Lower leg skin (tissue), 3 donors: ENCODE measurements at regions not wholly inside any gene's neighbourhood (a gene's known extent, or its start where the extent isn't known, plus 50 kb on each side); places are given as distances from the start of the nearest gene placed in this dataset.

ENCODE experiments used
- POLR2A ChIP-seq, 2 donors: fragments of 450-650 bp; IDR thresholded peaks; one replicate each; pipeline ENCODE4 v1.6.1; 2016 to 2017; ENCODE audit warnings: antibody characterized with exemption in 2 of 2, mild to moderate bottlenecking in 1 of 2, moderate library complexity in 1 of 2
- TF ChIP-seq, protein P1 (sequence below), 3 donors: fragments of 450-650 bp; IDR thresholded peaks; one replicate each; pipeline ENCODE4 v1.5.1; 2016; ENCODE audit warnings: antibody characterized with exemption in 3 of 3, mild to moderate bottlenecking in 3 of 3, moderate library complexity in 2 of 3

DNA sequence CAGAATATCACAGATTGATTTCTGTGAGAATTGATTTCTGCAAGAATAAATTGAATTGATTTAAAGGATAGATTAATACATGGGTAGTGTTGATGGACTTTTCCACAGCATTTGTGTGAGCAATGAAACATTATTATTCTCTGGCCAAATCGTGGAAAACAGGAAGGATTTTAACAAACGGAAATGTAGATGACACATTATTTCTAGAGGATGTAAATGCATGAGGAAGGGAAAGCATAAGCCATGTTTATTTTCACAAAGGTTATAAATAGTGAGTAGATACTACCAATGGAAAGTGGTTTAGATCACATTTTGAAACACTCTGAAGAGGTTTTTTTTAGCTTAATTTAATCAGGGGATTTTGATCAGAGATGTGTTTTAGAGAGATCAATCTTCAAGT is 1534.6 kb upstream of the MIR17HG start:
- TF ChIP-seq, protein P1, sequence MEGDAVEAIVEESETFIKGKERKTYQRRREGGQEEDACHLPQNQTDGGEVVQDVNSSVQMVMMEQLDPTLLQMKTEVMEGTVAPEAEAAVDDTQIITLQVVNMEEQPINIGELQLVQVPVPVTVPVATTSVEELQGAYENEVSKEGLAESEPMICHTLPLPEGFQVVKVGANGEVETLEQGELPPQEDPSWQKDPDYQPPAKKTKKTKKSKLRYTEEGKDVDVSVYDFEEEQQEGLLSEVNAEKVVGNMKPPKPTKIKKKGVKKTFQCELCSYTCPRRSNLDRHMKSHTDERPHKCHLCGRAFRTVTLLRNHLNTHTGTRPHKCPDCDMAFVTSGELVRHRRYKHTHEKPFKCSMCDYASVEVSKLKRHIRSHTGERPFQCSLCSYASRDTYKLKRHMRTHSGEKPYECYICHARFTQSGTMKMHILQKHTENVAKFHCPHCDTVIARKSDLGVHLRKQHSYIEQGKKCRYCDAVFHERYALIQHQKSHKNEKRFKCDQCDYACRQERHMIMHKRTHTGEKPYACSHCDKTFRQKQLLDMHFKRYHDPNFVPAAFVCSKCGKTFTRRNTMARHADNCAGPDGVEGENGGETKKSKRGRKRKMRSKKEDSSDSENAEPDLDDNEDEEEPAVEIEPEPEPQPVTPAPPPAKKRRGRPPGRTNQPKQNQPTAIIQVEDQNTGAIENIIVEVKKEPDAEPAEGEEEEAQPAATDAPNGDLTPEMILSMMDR (IDR thresholded peaks at IDR 0.05) = no peak
- no peak for TF ChIP-seq POLR2A (IDR thresholded peaks at IDR 0.05)
